Rectal smooth muscle tissue (tissue), 1 donor: ENCODE measurements at regions not wholly inside any gene's neighbourhood (a gene's known extent, or its start where the extent isn't known, plus 50 kb on each side); places are given as distances from the start of the nearest gene placed in this dataset.
"Not testable (repeated sequence)": the region's sequence is repeated elsewhere in the genome, so short reads cannot be mapped to it uniquely, and the experiment has no call there.

Experiments
- H3K27ac ChIP-seq: one replicate; pipeline ENCODE4 v1.7.0; 2013; ENCODE audit warnings: low read depth, low read length, inconsistent platforms
- H3K27me3 ChIP-seq: one replicate; pipeline ENCODE4 v1.7.0; 2013; ENCODE audit warnings: low read length; ENCODE audit not compliant: control insufficient read depth, insufficient read depth
- H3K36me3 ChIP-seq: one replicate; pipeline ENCODE4 v1.7.0; 2013; ENCODE audit warnings: low read length; ENCODE audit not compliant: control insufficient read depth, insufficient read depth
- H3K4me1 ChIP-seq: one replicate; pipeline ENCODE4 v1.7.0; 2013; ENCODE audit warnings: low read length; ENCODE audit not compliant: control insufficient read depth, insufficient read depth
- H3K4me3 ChIP-seq: one replicate; pipeline ENCODE4 v1.7.0; 2013; ENCODE audit warnings: low read length
- H3K9ac ChIP-seq: one replicate; pipeline ENCODE4 v1.7.0; 2013; ENCODE audit warnings: low read length

DNA sequence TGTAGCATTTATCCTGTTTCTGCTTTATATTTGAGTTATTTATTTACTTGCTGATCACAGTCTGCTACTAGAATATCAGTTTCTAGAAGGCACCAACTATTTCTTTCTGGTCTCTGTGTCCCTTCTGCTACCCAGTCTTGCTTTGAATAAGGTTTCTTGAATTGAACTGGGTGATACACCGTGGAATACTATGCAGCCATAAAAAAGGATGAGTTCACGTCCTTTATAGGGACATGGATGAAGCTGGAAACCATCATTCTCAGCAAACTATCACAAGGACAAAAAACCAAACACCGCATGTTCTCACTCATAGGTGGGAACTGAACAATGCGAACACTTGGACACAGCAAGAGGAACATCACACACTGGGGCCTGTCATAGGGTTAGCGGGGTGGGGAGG is 109.6 kb upstream of the PLXNA2 start:
- not testable (repeated sequence) for H3K4me1 ChIP-seq, H3K27ac ChIP-seq, H3K36me3 ChIP-seq

DNA sequence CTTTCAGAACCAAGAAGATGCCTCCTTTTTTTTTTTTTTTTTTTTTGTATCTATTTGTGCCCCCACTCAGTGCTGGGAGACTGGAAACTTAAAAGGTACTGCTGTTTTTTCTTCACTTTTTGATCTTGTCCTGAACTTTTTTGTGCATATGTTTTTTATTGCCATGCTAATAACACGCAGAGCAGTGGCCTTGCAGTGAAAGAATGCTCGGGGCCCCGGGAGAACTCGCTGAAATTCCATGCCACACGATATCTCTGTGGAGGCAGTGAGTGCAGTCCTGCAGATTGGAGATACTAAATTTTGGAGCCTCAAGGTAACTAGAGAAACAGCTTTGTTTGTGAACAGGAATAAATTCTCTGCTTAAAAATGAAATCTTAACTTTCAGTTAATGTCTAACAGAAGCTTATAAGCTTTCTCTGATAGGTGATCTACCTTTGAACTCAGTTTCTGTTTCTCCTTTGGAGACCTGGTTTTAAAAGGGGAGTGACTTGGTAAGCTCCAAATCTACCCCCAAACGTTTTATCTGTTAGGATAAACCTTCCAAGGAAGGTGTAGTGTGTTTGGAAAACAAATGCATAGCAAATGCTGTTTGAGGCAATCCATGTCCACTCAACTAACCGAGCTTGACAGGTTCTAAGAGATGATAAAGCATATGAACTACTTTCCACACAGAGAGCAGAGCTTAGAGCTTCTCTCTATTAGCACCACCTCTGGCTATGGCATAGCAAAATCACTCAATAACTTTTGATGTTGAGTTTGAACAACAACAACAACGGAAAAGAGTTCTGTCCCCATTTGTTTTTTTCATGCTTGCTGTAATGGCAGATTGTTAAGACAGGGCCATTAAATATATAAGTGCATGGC is 113.7 kb upstream of the PLXNA2 start:
- Histone ChIP-seq H3K27me3 (no peaks in the 10 kb centered on the region), H3K9ac (no peak overlapping the region), H3K36me3 (no peaks in the 10 kb centered on the region), H3K4me3 (no peak overlapping the region), H3K4me1 (no peaks in the 10 kb centered on the region), H3K27ac (no peak overlapping the region)

More for the DNA sequence above, 109.6 kb upstream of the PLXNA2 start:
- not testable (repeated sequence) for H3K4me3 ChIP-seq, H3K27me3 ChIP-seq, H3K9ac ChIP-seq

DNA sequence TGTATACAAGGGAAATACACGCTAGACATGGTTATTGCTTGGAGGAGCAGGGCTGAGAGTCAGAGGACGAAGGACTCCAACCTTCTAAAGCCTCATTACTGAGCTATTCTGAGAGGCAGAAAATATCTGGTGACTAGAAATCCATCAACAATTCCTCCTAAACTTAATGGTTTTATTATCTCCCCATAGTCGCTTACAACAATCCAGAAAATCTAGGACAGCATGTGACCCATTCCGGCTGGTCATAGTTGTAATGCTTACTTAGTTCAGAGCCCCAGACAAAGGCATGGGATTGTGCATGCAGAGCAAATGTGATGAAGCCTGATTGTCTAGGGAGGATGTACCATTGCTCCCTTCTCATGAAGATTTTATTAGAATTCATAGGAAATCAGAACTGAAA is 114.5 kb upstream of the PLXNA2 start:
- H3K4me3 ChIP-seq, result no peak overlapping the region
- H3K4me1 ChIP-seq, result no peaks in the 10 kb centered on the region
- no peak overlapping the region for H3K27ac ChIP-seq
- no peak overlapping the region for H3K9ac ChIP-seq
- H3K36me3 ChIP-seq, result no peaks in the 10 kb centered on the region
- no peaks in the 10 kb centered on the region for H3K27me3 ChIP-seq

DNA sequence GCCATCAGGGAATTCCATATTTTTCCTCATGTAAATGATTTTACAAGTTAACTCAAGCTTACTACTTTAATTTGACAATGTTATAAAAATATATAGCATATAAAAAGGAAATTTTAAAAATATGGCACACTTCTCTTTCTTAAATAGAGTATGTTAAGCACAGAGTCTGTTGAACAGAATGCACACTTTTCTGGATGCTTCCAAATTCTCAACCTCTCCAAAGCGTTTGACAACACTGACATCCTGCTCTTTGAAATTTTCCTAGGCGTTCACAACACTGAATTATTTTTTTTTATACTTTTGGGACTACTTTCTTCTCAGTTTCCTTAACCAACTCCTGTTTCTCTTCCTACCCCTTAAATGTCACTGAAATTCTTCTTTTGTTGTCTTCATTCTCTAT is 117.8 kb upstream of the PLXNA2 start:
- no peak overlapping the region for H3K9ac ChIP-seq

DNA sequence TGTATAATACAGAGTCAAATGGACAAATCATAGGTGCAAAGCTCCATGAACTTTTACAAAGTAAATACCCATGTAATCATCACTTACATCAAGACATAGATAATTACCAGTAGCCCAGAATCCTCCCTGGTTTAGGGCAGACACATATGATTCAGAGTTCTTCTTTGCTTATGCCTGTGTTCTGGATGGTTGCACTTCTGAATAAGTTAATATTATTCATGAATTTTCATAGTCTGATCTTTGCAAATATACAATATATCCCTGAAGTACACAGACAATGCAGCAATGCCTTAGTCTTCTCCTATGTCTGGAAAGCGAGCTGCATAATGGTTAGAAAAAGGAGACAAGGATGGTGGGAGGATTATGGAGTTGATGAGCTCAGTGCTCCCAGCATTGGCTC is 122.4 kb upstream of the PLXNA2 start:
- Histone ChIP-seq H3K27ac (no peak overlapping the region), H3K36me3 (no peaks in the 10 kb centered on the region), H3K4me3 (no peak overlapping the region), H3K9ac (no peak overlapping the region), H3K27me3 (no peaks in the 10 kb centered on the region), H3K4me1 (no peaks in the 10 kb centered on the region)

More for the DNA sequence above, 117.8 kb upstream of the PLXNA2 start:
- H3K4me3 ChIP-seq, result no peak overlapping the region
- no peaks in the 10 kb centered on the region for H3K27me3 ChIP-seq
- H3K36me3 ChIP-seq, result no peaks in the 10 kb centered on the region
- H3K27ac ChIP-seq, result no peak overlapping the region
- H3K4me1 ChIP-seq, result no peaks in the 10 kb centered on the region

DNA sequence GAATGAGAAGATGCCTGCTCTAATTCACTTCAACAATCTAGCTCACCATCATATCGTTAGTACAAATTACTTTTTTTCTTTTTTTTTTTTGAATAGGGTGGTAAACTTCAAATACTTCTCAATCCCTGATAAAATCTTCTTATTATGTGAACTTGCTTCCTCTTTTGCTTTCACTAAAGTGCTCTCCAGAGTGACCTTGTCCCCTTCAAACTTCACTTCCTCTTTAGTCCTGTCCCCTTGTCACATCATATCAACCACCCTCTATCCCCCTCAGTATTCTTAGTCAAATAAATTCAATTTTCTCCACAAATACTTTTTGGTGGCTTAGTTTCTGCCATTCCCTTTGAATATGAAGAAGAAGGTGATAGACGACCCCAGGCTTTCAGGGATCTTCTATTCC is 124.9 kb upstream of the PLXNA2 start:
- H3K4me1 ChIP-seq, result no peaks in the 10 kb centered on the region
- H3K27ac ChIP-seq, result no peak overlapping the region
- H3K4me3 ChIP-seq, result no peak overlapping the region
- no peak overlapping the region for H3K9ac ChIP-seq
- H3K27me3 ChIP-seq, result no peaks in the 10 kb centered on the region
- no peaks in the 10 kb centered on the region for H3K36me3 ChIP-seq

DNA sequence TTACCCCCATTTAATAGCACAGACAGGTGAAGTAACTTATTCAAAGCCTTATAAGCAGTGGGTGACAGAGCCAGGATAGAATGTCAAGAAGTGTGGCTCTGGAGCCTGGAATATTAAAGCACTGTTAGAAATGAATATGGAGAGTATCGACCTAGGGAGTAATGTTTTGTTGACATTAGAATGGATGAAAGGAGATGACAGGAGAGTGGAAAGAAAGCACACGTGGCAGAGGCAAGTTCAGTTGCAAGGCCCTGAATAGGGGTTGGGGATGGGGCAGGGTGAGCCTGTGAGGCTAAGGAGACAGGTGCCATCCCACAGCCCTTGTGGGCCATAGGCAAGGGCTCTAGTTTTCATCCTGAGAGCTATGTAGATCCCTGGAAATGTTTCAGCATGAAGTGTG is 125.5 kb upstream of the PLXNA2 start:
- Histone ChIP-seq H3K27me3 (no peaks in the 10 kb centered on the region), H3K4me1 (no peaks in the 10 kb centered on the region), H3K27ac (no peak overlapping the region), H3K4me3 (no peak overlapping the region), H3K9ac (no peak overlapping the region), H3K36me3 (no peaks in the 10 kb centered on the region)

DNA sequence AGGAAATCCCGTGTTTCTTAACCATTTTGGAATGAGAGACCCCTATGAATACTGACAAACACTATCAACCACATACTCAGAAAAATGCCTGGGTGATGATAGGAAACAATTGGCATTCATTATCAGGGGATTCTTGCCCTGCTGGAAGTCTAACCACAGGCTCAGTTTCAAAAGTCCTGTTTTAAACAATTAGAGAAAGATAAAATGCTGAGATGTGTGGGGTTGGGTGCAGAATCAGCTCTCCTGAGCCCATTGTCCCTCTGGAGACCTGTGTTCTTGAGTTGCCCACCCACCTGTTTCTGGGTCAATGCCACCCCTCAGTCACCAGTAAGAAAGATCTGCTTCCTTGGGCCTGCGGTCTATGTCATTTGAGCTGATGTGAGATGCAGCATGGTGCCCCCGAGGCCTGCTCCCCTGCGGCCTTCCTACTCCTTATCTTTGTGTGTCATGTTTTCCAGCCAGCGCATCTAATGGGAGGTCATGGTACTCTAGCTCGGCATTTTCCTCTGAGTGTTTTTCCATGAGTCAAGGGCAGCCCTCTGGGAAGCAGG is 130.3 kb upstream of the PLXNA2 start:
- Histone ChIP-seq H3K4me1 (no peaks in the 10 kb centered on the region), H3K27me3 (no peaks in the 10 kb centered on the region), H3K27ac (no peak overlapping the region), H3K36me3 (no peaks in the 10 kb centered on the region), H3K4me3 (no peak overlapping the region), H3K9ac (no peak overlapping the region)

DNA sequence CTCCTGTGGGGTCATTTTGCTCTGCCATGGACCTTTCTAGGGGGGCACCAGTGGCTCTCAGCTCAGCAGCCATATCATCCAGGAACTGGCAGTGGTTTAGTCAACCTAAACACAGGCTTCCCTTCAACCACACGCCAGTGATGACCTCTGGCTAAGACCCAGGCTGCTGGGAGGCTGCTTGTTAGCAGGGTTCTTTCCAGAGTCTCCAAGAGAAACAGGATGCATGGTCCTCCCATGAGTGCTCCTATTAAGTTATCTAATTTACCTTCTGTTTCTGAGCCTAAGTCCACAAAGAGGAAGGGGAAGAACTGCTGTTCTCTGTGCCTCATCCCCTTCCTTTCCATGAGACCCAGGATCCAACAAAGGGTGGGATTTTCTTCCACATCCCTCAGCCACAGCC is 137.3 kb upstream of the PLXNA2 start:
- Histone ChIP-seq H3K36me3 (no peaks in the 10 kb centered on the region), H3K4me3 (no peak overlapping the region), H3K27ac (no peak overlapping the region), H3K9ac (no peak overlapping the region), H3K4me1 (no peaks in the 10 kb centered on the region), H3K27me3 (no peaks in the 10 kb centered on the region)

DNA sequence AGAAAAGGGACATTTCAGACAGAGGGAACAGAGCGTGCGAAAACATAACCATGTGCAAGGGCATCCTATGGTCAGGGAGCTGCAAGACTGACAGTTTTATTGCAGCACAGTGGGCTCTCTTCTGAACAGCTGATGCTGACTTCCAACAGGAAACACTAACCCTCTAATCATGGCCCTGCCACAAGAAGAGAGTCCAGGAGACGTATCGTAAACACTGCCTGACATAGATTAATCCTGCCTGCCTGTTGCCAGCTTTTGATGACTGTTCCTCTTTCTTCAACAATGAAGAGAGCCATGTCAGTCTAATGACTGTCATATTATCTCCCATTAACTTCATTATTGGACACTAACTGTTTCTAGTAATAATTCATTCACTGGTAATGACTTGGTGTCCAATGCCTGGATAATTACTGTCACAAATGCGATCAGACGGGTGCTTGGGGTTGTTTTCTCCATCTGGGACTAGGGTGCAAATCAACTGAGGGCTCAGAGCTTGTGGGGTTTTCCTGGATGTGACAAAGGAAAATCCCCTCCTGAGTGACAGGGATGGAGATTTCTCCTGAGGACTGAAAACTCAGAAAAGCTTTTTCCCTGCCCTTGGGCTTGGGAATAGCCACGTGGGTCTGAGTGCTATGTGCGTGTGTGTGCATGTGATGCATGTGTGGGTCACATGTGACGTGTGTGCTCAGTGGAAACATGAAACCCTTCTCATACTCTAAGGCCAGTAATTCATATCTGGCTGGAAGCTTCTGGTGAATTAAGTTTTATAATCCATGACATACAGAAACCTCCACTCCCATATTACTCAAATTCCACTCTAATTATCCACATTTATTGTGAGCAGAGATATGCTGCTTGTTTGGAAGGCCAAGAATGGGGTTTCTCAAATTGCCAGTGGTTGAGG is 144.0 kb upstream of the PLXNA2 start:
- H3K4me1 ChIP-seq, result no peaks in the 10 kb centered on the region
- H3K27ac ChIP-seq, result no peak overlapping the region
- H3K27me3 ChIP-seq, result no peaks in the 10 kb centered on the region
- H3K4me3 ChIP-seq, result no peak overlapping the region
- H3K9ac ChIP-seq, result no peak overlapping the region
- H3K36me3 ChIP-seq, result no peaks in the 10 kb centered on the region

DNA sequence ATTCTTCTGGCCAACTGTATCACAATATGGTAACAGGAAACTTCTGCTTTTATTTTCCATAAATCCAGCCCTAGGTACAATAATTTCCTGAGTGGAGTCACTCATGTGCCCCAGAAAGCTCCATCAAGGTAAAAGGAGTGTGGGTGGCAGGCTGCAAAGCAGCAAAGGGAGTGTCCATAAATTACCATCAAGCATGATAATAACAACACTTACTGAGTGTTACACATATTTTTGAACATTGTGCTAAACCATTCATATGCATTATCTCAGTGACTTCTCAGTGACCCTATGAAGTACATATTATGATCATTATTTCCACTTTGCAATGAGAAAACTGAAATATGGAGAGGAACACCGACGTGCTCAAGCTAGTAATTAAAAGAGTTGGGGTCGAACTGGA is 149.2 kb upstream of the PLXNA2 start:
- no peaks in the 10 kb centered on the region for H3K27me3 ChIP-seq
- H3K36me3 ChIP-seq, result no peaks in the 10 kb centered on the region
- H3K4me1 ChIP-seq, result no peaks in the 10 kb centered on the region
- no peak overlapping the region for H3K27ac ChIP-seq
- no peak overlapping the region for H3K9ac ChIP-seq
- no peak overlapping the region for H3K4me3 ChIP-seq

DNA sequence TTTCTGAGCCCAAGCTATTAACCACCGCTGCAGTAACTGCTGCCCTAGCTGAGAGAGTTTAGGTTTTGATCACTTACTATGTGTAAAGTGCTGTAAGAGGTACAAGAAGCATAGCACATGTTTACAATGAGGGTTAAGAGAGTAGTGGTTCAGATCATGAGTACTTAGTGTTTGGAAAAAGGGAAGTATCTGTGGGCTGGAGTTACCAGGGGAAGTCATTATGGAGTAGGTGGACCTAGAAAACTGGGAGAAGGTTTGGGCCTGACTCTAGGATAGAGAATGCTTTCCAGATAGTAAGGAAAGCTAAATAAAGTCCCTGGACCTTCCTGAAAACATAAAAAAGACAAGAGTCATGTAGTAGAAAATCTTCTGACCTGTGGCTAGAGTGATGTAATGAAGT is 149.6 kb upstream of the PLXNA2 start:
- Histone ChIP-seq H3K27me3 (no peaks in the 10 kb centered on the region), H3K36me3 (no peaks in the 10 kb centered on the region), H3K27ac (no peak overlapping the region), H3K4me3 (no peak overlapping the region), H3K9ac (no peak overlapping the region), H3K4me1 (no peaks in the 10 kb centered on the region)
